Hepatocyte (in vitro differentiated cells): ENCODE measurements at regions not wholly inside any gene's neighbourhood (a gene's known extent, or its start where the extent isn't known, plus 50 kb on each side); places are given as distances from the start of the nearest gene placed in this dataset.

Experiments
- DNase-seq: peaks from one replicate; pipeline ENCODE4 v3.0.0-alpha.2; 2016; ENCODE audit warnings: low spot score
- H2AFZ ChIP-seq: fragments of 200-600 bp; sonication (generic); 2 replicates; pipeline ENCODE4 v1.6.0; 2016; ENCODE audit warnings: antibody characterized with exemption, mild to moderate bottlenecking
- H3K27ac ChIP-seq: fragments of 200-600 bp; sonication (generic); 2 replicates; pipeline ENCODE4 v1.5.1; 2016; ENCODE audit warnings: mild to moderate bottlenecking
- H3K27me3 ChIP-seq: fragments of 200-600 bp; sonication (generic); 2 replicates; pipeline ENCODE4 v1.6.1; 2016
- H3K36me3 ChIP-seq: fragments of 200-600 bp; sonication (generic); replicated peaks from 2 replicates; pipeline ENCODE4 v1.5.1; 2016; ENCODE audit warnings: low read depth; ENCODE audit not compliant: insufficient read depth
- H3K4me1 ChIP-seq: fragments of 200-600 bp; sonication (generic); 2 replicates; pipeline ENCODE4 v1.5.1; 2016; ENCODE audit warnings: mild to moderate bottlenecking, moderate library complexity; ENCODE audit not compliant: insufficient read depth
- H3K4me2 ChIP-seq: fragments of 200-600 bp; sonication (generic); 2 replicates; pipeline ENCODE4 v1.6.0; 2016
- H3K4me3 ChIP-seq: fragments of 200-600 bp; sonication (generic); 2 replicates; pipeline ENCODE4 v1.5.1; 2016; ENCODE audit warnings: mild to moderate bottlenecking
- H3K79me2 ChIP-seq: fragments of 200-600 bp; sonication (generic); 2 replicates; pipeline ENCODE4 v1.6.0; 2017; ENCODE audit warnings: mild to moderate bottlenecking
- H3K9me2 ChIP-seq: fragments of 200-600 bp; sonication (generic); replicated peaks from 2 replicates; pipeline ENCODE4 v1.6.0; 2017; ENCODE audit warnings: mild to moderate bottlenecking; ENCODE audit not compliant: insufficient read depth
- H3K9me3 ChIP-seq: fragments of 200-600 bp; sonication (generic); 2 replicates; pipeline ENCODE4 v1.5.1; 2016; ENCODE audit warnings: low read depth, mild to moderate bottlenecking
- H4K20me1 ChIP-seq: fragments of 200-600 bp; sonication (generic); 2 replicates; pipeline ENCODE4 v1.6.0; 2016; ENCODE audit warnings: mild to moderate bottlenecking; ENCODE audit not compliant: insufficient read depth, poor library complexity, severe bottlenecking
- CTCF ChIP-seq: fragments of 200-600 bp; sonication (generic); IDR thresholded peaks from 2 replicates; pipeline ENCODE4 v1.5.1; 2016; ENCODE audit warnings: antibody characterized with exemption, mild to moderate bottlenecking; ENCODE audit not compliant: poor library complexity
- EZH2 ChIP-seq: fragments of 200-600 bp; sonication (generic); IDR thresholded peaks from 2 replicates; pipeline ENCODE4 v1.6.1; 2016; ENCODE audit warnings: antibody characterized with exemption, mild to moderate bottlenecking, borderline replicate concordance
- EZH2phosphoT487 ChIP-seq: fragments of 200-600 bp; sonication (generic); IDR thresholded peaks from one replicate; pipeline ENCODE4 v1.6.1; 2018; ENCODE audit warnings: antibody characterized with exemption, mild to moderate bottlenecking, low read depth, moderate library complexity; ENCODE audit not compliant: unreplicated experiment, severe bottlenecking
- WGBS: methylation state at CpG from one replicate; pipeline ENCODE4 v1.1.6; 2016; ENCODE audit warnings: low lambda C conversion rate; ENCODE audit errors: missing lambda C conversion rate; 5-methylcytosine and 5-hydroxymethylcytosine counted together

- H3K4me1 ChIP-seq, result no peaks in the 10 kb centered on the region
- H4K20me1 ChIP-seq, result no peaks in the 10 kb centered on the region
- peaks cover 12% of the 10 kb centered on the region for H3K27me3 ChIP-seq
- no peak for DNase-seq
- TF ChIP-seq CTCF, result no peak
- TF ChIP-seq EZH2phosphoT487, result no peak
- TF ChIP-seq EZH2, result no peak
- H3K27ac ChIP-seq, result no peak overlapping the region
- WGBS, result 63% methylated on average over 6 of the region's 6 CpGs
- H3K79me2 ChIP-seq, result no peaks in the 10 kb centered on the region
- no peak overlapping the region for H2AFZ ChIP-seq
- H3K9me3 ChIP-seq, result no peaks in the 10 kb centered on the region
- no peak overlapping the region for H3K4me2 ChIP-seq
- no peaks in the 10 kb centered on the region for H3K36me3 ChIP-seq
- H3K4me3 ChIP-seq, result no peak overlapping the region
- no peaks in the 10 kb centered on the region for H3K9me2 ChIP-seq
These were observed 519.2 kb upstream of the EEF2KMT start for GRCh38 chr16:5616841-5617240.

GRCh38 chr16:5615868-5616642 lies 518.5 kb upstream of the EEF2KMT start:
- Histone ChIP-seq H4K20me1 (no peaks in the 10 kb centered on the region), H3K9me3 (no peaks in the 10 kb centered on the region), H3K4me2 (peak overlapping the region; percentile 67), H3K27ac (no peak overlapping the region), H3K27me3 (peaks cover 12% of the 10 kb centered on the region), H3K9me2 (no peaks in the 10 kb centered on the region), H3K4me3 (no peak overlapping the region), H3K4me1 (no peaks in the 10 kb centered on the region), H3K79me2 (no peaks in the 10 kb centered on the region), H2AFZ (no peak overlapping the region), H3K36me3 (no peaks in the 10 kb centered on the region)
- peak; percentile 86 for TF ChIP-seq CTCF
- TF ChIP-seq EZH2, result no peak
- DNase-seq, result peak; percentile 85
- WGBS, result 18% methylated on average over 22 of the region's 25 CpGs

- TF ChIP-seq EZH2 (no peak), CTCF (no peak), EZH2phosphoT487 (no peak)
- no peaks in the 10 kb centered on the region for H3K79me2 ChIP-seq
- DNase-seq, result no peak
- 35% methylated on average over 12 of the region's 12 CpGs for WGBS
- no peak overlapping the region for H3K27ac ChIP-seq
- H4K20me1 ChIP-seq, result no peaks in the 10 kb centered on the region
- no peaks in the 10 kb centered on the region for H3K36me3 ChIP-seq
- no peaks in the 10 kb centered on the region for H3K4me1 ChIP-seq
- no peaks in the 10 kb centered on the region for H3K9me3 ChIP-seq
- no peak overlapping the region for H3K4me3 ChIP-seq
- no peaks in the 10 kb centered on the region for H3K9me2 ChIP-seq
- H3K4me2 ChIP-seq, result no peak overlapping the region
- H3K27me3 ChIP-seq, result peaks cover 26% of the 10 kb centered on the region
- no peak overlapping the region for H2AFZ ChIP-seq
These were observed 509.6 kb upstream of the EEF2KMT start for GRCh38 chr16:5607169-5607568.
